Keratinocyte (primary cell): ENCODE measurements at regions not wholly inside any gene's neighbourhood (a gene's known extent, or its start where the extent isn't known, plus 50 kb on each side); places are given as distances from the start of the nearest gene placed in this dataset.

Source experiments
- CTCF ChIP-seq, 3 experiments: IDR thresholded peaks in 1 of 3; conservative IDR thresholded peaks in 1 of 3; optimal IDR thresholded peaks in 1 of 3; 2 replicates in 2 of 3; 3 replicates in 1 of 3; pipeline versions ENCODE3 to v1.5.1; 2011; ENCODE audit warnings: low read length in 3 of 3, mild to moderate bottlenecking in 3 of 3, moderate library complexity in 2 of 3, control low read depth in 1 of 3, inconsistent platforms in 1 of 3; ENCODE audit not compliant: insufficient read depth in 2 of 3; ENCODE audit errors: extremely low read depth in 1 of 3
- EZH2 ChIP-seq: IDR thresholded peaks from one replicate; pipeline ENCODE4 v1.6.1; 2012; ENCODE audit warnings: inconsistent platforms, mild to moderate bottlenecking, low read length, moderate library complexity

- TF ChIP-seq CTCF (optimal IDR thresholded peaks at IDR 0.05 in 1 of 3, IDR thresholded peaks at IDR 0.05 in 1 of 3, conservative IDR thresholded peaks at IDR 0.05 in 1 of 3; ENCODE audit: extremely low read depth in 1 of 3, insufficient read depth in 2 of 3, low read length in 3 of 3), result no peak
- no peak for TF ChIP-seq EZH2
Measured at GRCh38 chr14:87797001-87797400, 196.0 kb downstream of the GALC start.
